K562 (cell line): ENCODE measurements at regions not wholly inside any gene's neighbourhood (a gene's known extent, or its start where the extent isn't known, plus 50 kb on each side); places are given as distances from the start of the nearest gene placed in this dataset.

Experiments
- ATAC-seq: fragments of 200-7000 bp; cut with Tn5 transposase; 3 replicates; pipeline ENCODE4 v1.9.1; 2020; ENCODE audit warnings: moderate library complexity
- BruUV-seq: library from RNA; stranded (reverse); fragments of 400-500 nt; replicated peaks from 2 replicates; lab custom pipeline; 2021; lab: Mats Ljungman, UMichigan
- CTCF ChIA-PET: fragments of 300-600 bp; formaldehyde crosslinking; extraction: SDS; loops from one replicate; lab custom pipeline; 2021; ENCODE audit warnings: low intra/inter-chr PET ratio; lab: Yijun Ruan, JAX
- POLR2A ChIA-PET: fragments of 300-600, 350-650 bp; sonication (Branson Sonifier 250); formaldehyde crosslinking; extraction: SDS; loops from one replicate; lab custom pipeline; 2021; ENCODE audit warnings: antibody characterized with exemption, inconsistent platforms; lab: Yijun Ruan, JAX
- DNase-seq, 4 experiments: peaks; one replicate each; pipeline versions ENCODE4 v3.0.0 to v3.0.0-alpha.2; 2011 to 2018; ENCODE audit warnings: low spot score in 3 of 4, mixed read lengths in 3 of 4; ENCODE audit errors: extremely low read depth in 1 of 4
- FAIRE-seq: peaks from 2 replicates; lab custom pipeline; 2011; peaks lifted over from hg19 to GRCh38; lab: Jason Lieb, UNC
- H2AFZ ChIP-seq: 2 replicates; pipeline ENCODE4 v1.6.0; 2011; ENCODE audit warnings: low read depth, low read length, control low read depth, inconsistent platforms
- H3K27ac ChIP-seq: fragments of 200-600 bp; 3 replicates; pipeline ENCODE4 v1.8.0; 2011; ENCODE audit warnings: low read depth, mild to moderate bottlenecking, control low read depth, inconsistent platforms, low read length, moderate library complexity, mixed read lengths; ENCODE audit errors: extremely low read depth
- H3K27me3 ChIP-seq, 2 experiments: fragments of 300-600 bp in 1 of 2; 2 replicates in 1 of 2; 3 replicates in 1 of 2; pipeline versions ENCODE4 v1.6.0 to v1.8.0; 2011; ENCODE audit warnings: inconsistent platforms in 2 of 2, low read length in 2 of 2, mild to moderate bottlenecking in 1 of 2, mixed read lengths in 1 of 2, moderate library complexity in 1 of 2; ENCODE audit not compliant: control insufficient read depth in 2 of 2, insufficient read depth in 2 of 2
- H3K36me3 ChIP-seq: fragments of 300-600 bp; 3 replicates; pipeline ENCODE4 v1.8.0; 2011; ENCODE audit warnings: mild to moderate bottlenecking, low read length, inconsistent platforms; ENCODE audit not compliant: control insufficient read depth, insufficient read depth
- H3K4me1 ChIP-seq, 2 experiments: fragments of 200-600 bp in 1 of 2; replicated peaks in 1 of 2; 2 replicates in 1 of 2; 3 replicates in 1 of 2; pipeline versions ENCODE4 v1.5.1 to v1.8.0; 2011; ENCODE audit warnings: inconsistent platforms in 2 of 2, low read length in 2 of 2, mild to moderate bottlenecking in 1 of 2, mixed read lengths in 1 of 2, moderate library complexity in 1 of 2; ENCODE audit not compliant: control insufficient read depth in 2 of 2, insufficient read depth in 2 of 2
- H3K4me2 ChIP-seq: 2 replicates; pipeline ENCODE4 v1.6.1; 2011; ENCODE audit warnings: low read length, control low read depth, inconsistent platforms, mixed read lengths; ENCODE audit not compliant: insufficient read depth
- H3K4me3 ChIP-seq: fragments of 200-600 bp; sonication (generic), shearing (Covaris generic); 2 replicates; pipeline ENCODE4 v1.5.1; 2016; ENCODE audit warnings: control low read depth, inconsistent platforms
- H3K79me2 ChIP-seq: fragments of 200-600 bp; 3 replicates; pipeline ENCODE4 v1.8.0; 2011; ENCODE audit warnings: low read length, inconsistent platforms; ENCODE audit not compliant: control insufficient read depth, insufficient read depth
- H3K9ac ChIP-seq, 2 experiments: 2 replicates each; pipeline versions ENCODE4 v1.6.0 to v1.6.1; 2011; ENCODE audit warnings: low read depth in 2 of 2, low read length in 2 of 2, control low read depth in 1 of 2, inconsistent platforms in 1 of 2, mild to moderate bottlenecking in 1 of 2, mixed read lengths in 1 of 2; ENCODE audit not compliant: insufficient read depth in 1 of 2
- H3K9me1 ChIP-seq: one replicate; pipeline ENCODE4 v1.6.0; 2011; ENCODE audit warnings: inconsistent platforms, mild to moderate bottlenecking, low read length, moderate library complexity; ENCODE audit not compliant: control insufficient read depth, insufficient read depth
- H3K9me3 ChIP-seq: replicated peaks from 2 replicates; pipeline ENCODE4 v1.5.1; 2011; ENCODE audit warnings: low read depth, low read length, inconsistent platforms; ENCODE audit not compliant: control insufficient read depth, insufficient read depth
- H4K20me1 ChIP-seq: replicated peaks from 2 replicates; pipeline ENCODE4 v1.6.1; 2011; ENCODE audit warnings: low read length, inconsistent platforms, mixed read lengths; ENCODE audit not compliant: control insufficient read depth, insufficient read depth
- POLR2B ChIP-seq: fragments of 450-650 bp; IDR thresholded peaks from 2 replicates; pipeline ENCODE4 v1.6.1; 2018; ENCODE audit warnings: low read depth; ENCODE audit not compliant: partially characterized antibody
- ZNF407 ChIP-seq: fragments of 450-650 bp; IDR thresholded peaks from 2 replicates; pipeline ENCODE4 v1.6.1; 2016; ENCODE audit warnings: low read depth
- ZNF764 ChIP-seq: fragments of 250-450 bp; sonication (Bioruptor Pico); IDR thresholded peaks from 2 replicates; pipeline ENCODE4 v1.4.0; 2020; ENCODE audit warnings: low read depth, mild to moderate bottlenecking, moderate library complexity
- WGBS: fragments of 100-300 bp; shearing (Covaris generic); methylation state at CpG from one replicate; pipeline ENCODE4 v1.1.6; 2016; ENCODE audit warnings: low coverage, mixed read lengths; ENCODE audit not compliant: insufficient coverage; ENCODE audit errors: missing lambda C conversion rate; 5-methylcytosine and 5-hydroxymethylcytosine counted together
- in situ Hi-C: fragments of 300-500 bp; cut with MboI; formaldehyde crosslinking; loops from 4 replicates; pipeline ENCODE4 v1.15.0; 2018; ENCODE audit warnings: inconsistent platforms, mixed read lengths
- intact Hi-C: fragments of 100-400 bp; cut with micrococcal nuclease; formaldehyde crosslinking; loops from 2 replicates; pipeline ENCODE4 v1.14.2; 2022
- TF ChIP-seq, protein P1 (sequence below), 2 experiments: fragments of 450-650 bp in 1 of 2; IDR thresholded peaks; 2 replicates each; pipeline ENCODE4 v1.6.1; 2011 to 2017; ENCODE audit warnings: low read depth in 2 of 2, antibody characterized with exemption in 1 of 2, borderline replicate concordance in 1 of 2, low read length in 1 of 2, mild to moderate bottlenecking in 1 of 2, mixed read lengths in 1 of 2; ENCODE audit not compliant: control insufficient read depth in 1 of 2
- TF ChIP-seq, protein P2 (sequence below): fragments of 250-450 bp; sonication (Bioruptor Pico); IDR thresholded peaks from 2 replicates; pipeline ENCODE4 v1.5.0; 2021; ENCODE audit warnings: mild to moderate bottlenecking, moderate library complexity

DNA sequence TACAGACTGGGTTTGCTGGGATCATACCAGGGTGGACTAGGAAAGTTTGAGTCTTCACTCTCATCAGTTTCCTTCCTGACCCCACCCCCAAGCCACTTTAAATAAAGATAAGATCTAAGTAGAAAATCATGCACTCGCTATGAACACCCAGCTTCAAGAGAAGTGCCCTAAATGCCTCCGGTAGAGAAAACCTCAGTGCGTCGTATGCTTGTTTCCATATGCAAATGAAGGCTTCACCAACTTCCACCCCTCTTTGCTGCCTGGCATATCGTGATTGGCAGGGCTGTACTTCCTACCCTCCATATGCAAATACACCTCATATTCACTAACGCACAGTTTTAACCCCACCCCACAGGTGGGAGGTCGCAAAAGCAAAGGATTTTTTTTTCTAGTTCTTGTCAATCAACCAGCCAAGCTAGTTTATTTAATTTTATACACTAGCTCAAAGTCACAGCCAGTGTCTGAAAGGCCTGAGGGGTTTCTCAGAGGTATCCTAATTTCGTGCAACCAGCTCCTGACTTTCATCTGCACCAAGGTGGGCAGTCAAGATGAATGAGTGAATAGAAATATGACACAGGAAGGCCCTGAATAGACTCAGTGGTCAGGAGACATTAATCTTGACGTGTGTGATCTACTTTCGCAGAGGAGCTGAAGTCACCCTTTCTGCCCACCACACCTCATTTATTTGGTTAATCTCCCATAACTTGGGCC lies 121.1 kb upstream of the TSHZ3 start:
- WGBS, result under 1% methylated on average over 10 of the region's 10 CpGs
- in situ Hi-C loops, result no loop called here
- H3K9me1 ChIP-seq, result no peaks in the 10 kb centered on the region
- intact Hi-C loops, result no loop called here
- no peaks in the 10 kb centered on the region for H3K27me3 ChIP-seq
- H3K4me3 ChIP-seq, result no peak overlapping the region
- ChIA-PET CTCF (no interaction called here), POLR2A (interaction anchor here (0.6 to 1.0 kb wide), 2 partner anchors 43 to 78 kb away, joined by 3 read pairs; no protein-coding TSS in a partner anchor)
- H3K27ac ChIP-seq, result no peak overlapping the region
- no peaks in the 10 kb centered on the region for H3K4me1 ChIP-seq
- H3K36me3 ChIP-seq, result no peaks in the 10 kb centered on the region
- no peaks in the 10 kb centered on the region for H3K9me3 ChIP-seq
- ATAC-seq (no peak), FAIRE-seq (no peak), DNase-seq (no peak)
- no TSS peak for BruUV-seq
- H3K9ac ChIP-seq, result no peak overlapping the region
- H3K79me2 ChIP-seq, result no peaks in the 10 kb centered on the region
- H2AFZ ChIP-seq, result no peak overlapping the region
- no peaks in the 10 kb centered on the region for H4K20me1 ChIP-seq
- no peak overlapping the region for H3K4me2 ChIP-seq
- no peak for TF ChIP-seq ZNF407
- TF ChIP-seq, protein P1, sequence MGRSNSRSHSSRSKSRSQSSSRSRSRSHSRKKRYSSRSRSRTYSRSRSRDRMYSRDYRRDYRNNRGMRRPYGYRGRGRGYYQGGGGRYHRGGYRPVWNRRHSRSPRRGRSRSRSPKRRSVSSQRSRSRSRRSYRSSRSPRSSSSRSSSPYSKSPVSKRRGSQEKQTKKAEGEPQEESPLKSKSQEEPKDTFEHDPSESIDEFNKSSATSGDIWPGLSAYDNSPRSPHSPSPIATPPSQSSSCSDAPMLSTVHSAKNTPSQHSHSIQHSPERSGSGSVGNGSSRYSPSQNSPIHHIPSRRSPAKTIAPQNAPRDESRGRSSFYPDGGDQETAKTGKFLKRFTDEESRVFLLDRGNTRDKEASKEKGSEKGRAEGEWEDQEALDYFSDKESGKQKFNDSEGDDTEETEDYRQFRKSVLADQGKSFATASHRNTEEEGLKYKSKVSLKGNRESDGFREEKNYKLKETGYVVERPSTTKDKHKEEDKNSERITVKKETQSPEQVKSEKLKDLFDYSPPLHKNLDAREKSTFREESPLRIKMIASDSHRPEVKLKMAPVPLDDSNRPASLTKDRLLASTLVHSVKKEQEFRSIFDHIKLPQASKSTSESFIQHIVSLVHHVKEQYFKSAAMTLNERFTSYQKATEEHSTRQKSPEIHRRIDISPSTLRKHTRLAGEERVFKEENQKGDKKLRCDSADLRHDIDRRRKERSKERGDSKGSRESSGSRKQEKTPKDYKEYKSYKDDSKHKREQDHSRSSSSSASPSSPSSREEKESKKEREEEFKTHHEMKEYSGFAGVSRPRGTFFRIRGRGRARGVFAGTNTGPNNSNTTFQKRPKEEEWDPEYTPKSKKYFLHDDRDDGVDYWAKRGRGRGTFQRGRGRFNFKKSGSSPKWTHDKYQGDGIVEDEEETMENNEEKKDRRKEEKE (IDR thresholded peaks at IDR 0.05; ENCODE audit: borderline replicate concordance in 1 of 2, control insufficient read depth in 1 of 2, low read depth in 2 of 2, low read length in 1 of 2), result no peak
- no peak for TF ChIP-seq POLR2B
- TF ChIP-seq, protein P2, sequence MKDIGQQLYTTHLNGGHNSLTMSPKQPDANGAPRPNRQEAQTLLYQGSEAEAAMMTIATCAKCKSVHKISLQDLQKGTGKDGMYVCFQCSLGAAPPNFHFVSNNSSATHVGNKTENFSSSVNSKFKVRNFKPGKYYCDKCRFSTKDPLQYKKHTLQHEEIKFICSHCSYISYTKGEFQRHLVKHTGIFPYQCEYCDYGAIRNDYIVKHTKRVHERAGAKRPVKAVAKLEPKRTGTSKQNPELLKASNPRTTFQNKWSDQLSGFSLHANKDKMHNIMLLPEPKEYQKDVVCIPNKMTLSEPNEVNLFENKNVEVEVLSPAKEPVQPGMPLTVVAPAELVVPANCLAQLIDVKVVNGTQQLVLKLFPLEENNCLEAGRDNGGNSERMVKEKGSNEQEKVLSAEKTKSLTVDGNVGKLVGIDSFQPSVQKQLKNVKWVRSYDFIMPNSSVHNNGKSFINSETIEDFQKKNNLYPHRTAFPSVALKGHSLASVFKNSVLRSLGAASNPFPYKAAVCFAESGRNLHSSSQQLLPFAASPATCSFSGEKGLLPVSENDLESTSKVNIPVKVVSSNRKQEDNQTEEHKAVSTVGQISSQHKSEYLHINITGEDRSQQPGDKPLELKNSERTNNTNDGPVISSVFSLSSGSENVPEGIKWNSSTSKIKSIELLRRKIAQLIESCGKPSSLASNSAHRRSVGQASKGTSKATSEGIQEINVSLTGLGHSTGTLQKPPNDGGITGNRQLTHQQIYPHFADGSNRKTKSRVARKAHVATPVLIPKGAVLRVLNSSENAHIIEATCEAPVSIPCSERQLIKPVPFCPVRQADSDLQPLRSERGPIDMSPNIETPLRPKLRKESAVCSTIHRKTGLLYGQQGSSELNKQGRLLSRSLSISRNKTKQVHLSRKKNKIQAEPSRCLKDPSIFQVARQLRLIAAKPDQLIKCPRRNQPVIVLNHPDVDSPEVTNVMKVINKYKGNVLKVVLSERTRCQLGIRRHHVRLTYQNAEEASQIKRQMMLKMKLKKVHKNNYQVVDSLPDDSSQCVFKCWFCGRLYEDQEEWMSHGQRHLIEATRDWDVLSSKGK (CRISPR knock-in tag), result no peak
- TF ChIP-seq ZNF764 (CRISPR knock-in tag), result no peak
